ENCODE measurements at regions not wholly inside any gene's neighbourhood (a gene's known extent, or its start where the extent isn't known, plus 50 kb on each side); places are given as distances from the start of the nearest gene placed in this dataset.

- H3K79me2 ChIP-seq (ENCODE audit: control insufficient read depth, insufficient read depth, low read length): no peaks in the 10 kb centered on the region
- POLR2A ChIA-PET: no interaction called here
- Mint-ChIP-seq H3K4me3 (no peak overlapping the region), H3K27me3 (no peaks in the 10 kb centered on the region), H3K9me3 (ENCODE audit: insufficient read depth) (no peaks in the 10 kb centered on the region), H3K27ac (no peak overlapping the region), H3K4me1 (no peaks in the 10 kb centered on the region)
- H3K27ac ChIP-seq (ENCODE audit: low read length in 2 of 2): no peak overlapping the region
- H2AFZ ChIP-seq (ENCODE audit: insufficient read depth, low read depth, low read length, poor library complexity, severe bottlenecking): no peak overlapping the region
- no peak overlapping the region for H3K9ac ChIP-seq (ENCODE audit: low read length)
- no peak for DNase-seq
- H3K4me2 ChIP-seq (replicated peaks; ENCODE audit: low read depth, low read length, poor library complexity, severe bottlenecking): no peak overlapping the region
- H3K27me3 ChIP-seq (replicated peaks in 1 of 4; ENCODE audit: control extremely low read depth in 1 of 4, control insufficient read depth in 3 of 4, insufficient read depth in 4 of 4, low read length in 3 of 4): no peaks in the 10 kb centered on the region
- no peak for ATAC-seq (ENCODE audit: low read depth)
- H3K4me3 ChIP-seq (ENCODE audit: control extremely low read depth in 1 of 5, extremely low read depth in 1 of 5, insufficient read depth in 1 of 5, low read depth in 2 of 5, low read length in 4 of 5): no peak overlapping the region
- H3K4me1 ChIP-seq (ENCODE audit: control insufficient read depth in 2 of 2, insufficient read depth in 2 of 2, low read length in 2 of 2): no peaks in the 10 kb centered on the region
- peaks cover 0 to 14% (median 4%) of the 10 kb centered on the region in 3 donors for H3K9me3 ChIP-seq (ENCODE audit: control extremely low read depth in 1 of 3, control insufficient read depth in 2 of 3, insufficient read depth in 1 of 3, low read length in 2 of 3)
- TF ChIP-seq CTCF (IDR thresholded peaks at IDR 0.05) (no peak), EZH2 (IDR thresholded peaks at IDR 0.05; ENCODE audit: borderline replicate concordance, insufficient read depth, low read depth, low read length, poor library complexity, severe bottlenecking) (no peak)
- H3K36me3 ChIP-seq (replicated peaks in 1 of 2; ENCODE audit: control extremely low read depth in 1 of 2, control insufficient read depth in 1 of 2, extremely low read depth in 1 of 2, insufficient read depth in 2 of 2, low read length in 1 of 2): no peaks in the 10 kb centered on the region
- H4K20me1 ChIP-seq (ENCODE audit: control insufficient read depth, insufficient read depth, low read length, poor library complexity, severe bottlenecking): no peaks in the 10 kb centered on the region
- WGBS (ENCODE audit: insufficient coverage): 96% methylated on average over 13 of the region's 19 CpGs
- intact Hi-C loops (cut with micrococcal nuclease): no loop called here
- CTCF ChIA-PET: no interaction called here
Measured at GRCh38 chrX:43278440-43278839, 377.7 kb upstream of the MAOA start.

GRCh38 chrX:43279341-43279808 is 376.7 kb upstream of the MAOA start:
- no peaks in the 10 kb centered on the region for H3K79me2 ChIP-seq (ENCODE audit: control insufficient read depth, insufficient read depth, low read length)
- POLR2A ChIA-PET: no interaction called here
- CTCF ChIA-PET: no interaction called here
- DNase-seq (no peak), ATAC-seq (ENCODE audit: low read depth) (no peak)
- no peak overlapping the region for H3K4me2 ChIP-seq (replicated peaks; ENCODE audit: low read depth, low read length, poor library complexity, severe bottlenecking)
- intact Hi-C loops (cut with micrococcal nuclease): no loop called here
- H3K4me1 Mint-ChIP-seq: no peaks in the 10 kb centered on the region
- no peak overlapping the region for H2AFZ ChIP-seq (ENCODE audit: insufficient read depth, low read depth, low read length, poor library complexity, severe bottlenecking)
- no peaks in the 10 kb centered on the region for H3K36me3 ChIP-seq (replicated peaks in 1 of 2; ENCODE audit: control extremely low read depth in 1 of 2, control insufficient read depth in 1 of 2, extremely low read depth in 1 of 2, insufficient read depth in 2 of 2, low read length in 1 of 2)
- H3K4me3 ChIP-seq (ENCODE audit: control extremely low read depth in 1 of 5, extremely low read depth in 1 of 5, insufficient read depth in 1 of 5, low read depth in 2 of 5, low read length in 4 of 5): no peak overlapping the region
- H3K9me3 ChIP-seq (ENCODE audit: control extremely low read depth in 1 of 3, control insufficient read depth in 2 of 3, insufficient read depth in 1 of 3, low read length in 2 of 3): peaks cover 0 to 14% (median 4%) of the 10 kb centered on the region in 3 donors
- no peak overlapping the region for H3K27ac Mint-ChIP-seq
- no peaks in the 10 kb centered on the region for H3K27me3 ChIP-seq (replicated peaks in 1 of 4; ENCODE audit: control extremely low read depth in 1 of 4, control insufficient read depth in 3 of 4, insufficient read depth in 4 of 4, low read length in 3 of 4)
- H4K20me1 ChIP-seq (ENCODE audit: control insufficient read depth, insufficient read depth, low read length, poor library complexity, severe bottlenecking): no peaks in the 10 kb centered on the region
- H3K27me3 Mint-ChIP-seq: no peaks in the 10 kb centered on the region
- H3K4me3 Mint-ChIP-seq: no peak overlapping the region
- 100% methylated on average over 3 of the region's 38 CpGs for WGBS (ENCODE audit: insufficient coverage)
- H3K27ac ChIP-seq (ENCODE audit: low read length in 2 of 2): no peak overlapping the region
- H3K9ac ChIP-seq (ENCODE audit: low read length): no peak overlapping the region
- TF ChIP-seq CTCF (IDR thresholded peaks at IDR 0.05) (no peak), EZH2 (IDR thresholded peaks at IDR 0.05; ENCODE audit: borderline replicate concordance, insufficient read depth, low read depth, low read length, poor library complexity, severe bottlenecking) (no peak)
- no peaks in the 10 kb centered on the region for H3K9me3 Mint-ChIP-seq (ENCODE audit: insufficient read depth)
- no peaks in the 10 kb centered on the region for H3K4me1 ChIP-seq (ENCODE audit: control insufficient read depth in 2 of 2, insufficient read depth in 2 of 2, low read length in 2 of 2)

All from B cell (primary cell).